HS-5 (cell line): ENCODE measurements at regions not wholly inside any gene's neighbourhood (a gene's known extent, or its start where the extent isn't known, plus 50 kb on each side); places are given as distances from the start of the nearest gene placed in this dataset.

Experiments
- DNase-seq: peaks from one replicate; pipeline ENCODE4 v3.0.0-alpha.2; 2012; ENCODE audit warnings: low read depth

GRCh38 chr18:40555914-40556313 lies 1399.1 kb upstream of the PIK3C3 start:
- no peak for DNase-seq

GRCh38 chr18:40553029-40553428 lies 1402.0 kb upstream of the PIK3C3 start:
- no peak for DNase-seq

GRCh38 chr18:40546875-40547274 lies 1408.2 kb upstream of the PIK3C3 start:
- DNase-seq = no peak

GRCh38 chr18:40534723-40535122 lies 1420.3 kb upstream of the PIK3C3 start:
- DNase-seq = no peak

- no peak for DNase-seq
Measured at GRCh38 chr18:40532046-40532445, 1423.0 kb upstream of the PIK3C3 start.

GRCh38 chr18:40531051-40531450 lies 1424.0 kb upstream of the PIK3C3 start:
- no peak for DNase-seq

GRCh38 chr18:40529478-40529877 lies 1425.6 kb upstream of the PIK3C3 start:
- DNase-seq = no peak

GRCh38 chr18:40524881-40525280 lies 1430.2 kb upstream of the PIK3C3 start:
- no peak for DNase-seq

- no peak for DNase-seq
Measured at GRCh38 chr18:40523287-40523686, 1431.7 kb upstream of the PIK3C3 start.

- DNase-seq = no peak
Measured at GRCh38 chr18:40501026-40501425, 1454.0 kb upstream of the PIK3C3 start.

- DNase-seq = no peak
Measured at GRCh38 chr18:40494603-40495002, 1460.4 kb upstream of the PIK3C3 start.

GRCh38 chr18:40493316-40493715 lies 1461.7 kb upstream of the PIK3C3 start:
- no peak for DNase-seq

GRCh38 chr18:40489301-40489700 lies 1465.7 kb upstream of the PIK3C3 start:
- no peak for DNase-seq

- DNase-seq = peak; percentile 44
Measured at GRCh38 chr18:40485318-40485717, 1469.7 kb upstream of the PIK3C3 start.

- no peak for DNase-seq
Measured at GRCh38 chr18:40473221-40474029, 1481.6 kb upstream of the PIK3C3 start.

- no peak for DNase-seq
Measured at GRCh38 chr18:40470723-40471122, 1484.3 kb upstream of the PIK3C3 start.

- DNase-seq = no peak
Measured at GRCh38 chr18:40469851-40470250, 1485.2 kb upstream of the PIK3C3 start.

GRCh38 chr18:40469316-40469715 lies 1485.7 kb upstream of the PIK3C3 start:
- DNase-seq = no peak

GRCh38 chr18:40464032-40464431 lies 1491.0 kb upstream of the PIK3C3 start:
- DNase-seq = no peak

- no peak for DNase-seq
Measured at GRCh38 chr18:40453903-40454302, 1501.1 kb upstream of the PIK3C3 start.

GRCh38 chr18:40452599-40452998 lies 1502.4 kb upstream of the PIK3C3 start:
- no peak for DNase-seq

GRCh38 chr18:40450751-40451150 lies 1504.3 kb upstream of the PIK3C3 start:
- DNase-seq = no peak

- no peak for DNase-seq
Measured at GRCh38 chr18:40447820-40448219, 1507.2 kb upstream of the PIK3C3 start.

- DNase-seq = no peak
Measured at GRCh38 chr18:40440088-40440487, 1514.9 kb upstream of the PIK3C3 start.
